ENCODE measurements at regions not wholly inside any gene's neighbourhood (a gene's known extent, or its start where the extent isn't known, plus 50 kb on each side); places are given as distances from the start of the nearest gene placed in this dataset.

- no peak for DNase-seq (ENCODE audit: extremely low read depth, insufficient read length)
- no peak for TF ChIP-seq CTCF (IDR thresholded peaks at IDR 0.05; ENCODE audit: insufficient read depth, low read length, poor library complexity, severe bottlenecking)
- H3K36me3 ChIP-seq (ENCODE audit: control insufficient read depth, insufficient read depth, low read length): no peaks in the 10 kb centered on the region
- no peaks in the 10 kb centered on the region for H3K27me3 ChIP-seq (replicated peaks; ENCODE audit: control insufficient read depth, insufficient read depth, low read length)
- H3K4me3 ChIP-seq (replicated peaks; ENCODE audit: low read depth, low read length): no peak overlapping the region
These were observed 431.4 kb upstream of the DCC start for GRCh38 chr18:51908598-51908944.

GRCh38 chr18:51911584-51911983 is 428.4 kb upstream of the DCC start:
- H3K36me3 ChIP-seq (ENCODE audit: control insufficient read depth, insufficient read depth, low read length): no peaks in the 10 kb centered on the region
- no peaks in the 10 kb centered on the region for H3K27me3 ChIP-seq (replicated peaks; ENCODE audit: control insufficient read depth, insufficient read depth, low read length)
- DNase-seq (ENCODE audit: extremely low read depth, insufficient read length): no peak
- no peak overlapping the region for H3K4me3 ChIP-seq (replicated peaks; ENCODE audit: low read depth, low read length)
- no peak for TF ChIP-seq CTCF (IDR thresholded peaks at IDR 0.05; ENCODE audit: insufficient read depth, low read length, poor library complexity, severe bottlenecking)

- DNase-seq (ENCODE audit: extremely low read depth, insufficient read length): no peak
- TF ChIP-seq CTCF (IDR thresholded peaks at IDR 0.05; ENCODE audit: insufficient read depth, low read length, poor library complexity, severe bottlenecking): no peak
- Histone ChIP-seq H3K36me3 (ENCODE audit: control insufficient read depth, insufficient read depth, low read length) (no peaks in the 10 kb centered on the region), H3K27me3 (replicated peaks; ENCODE audit: control insufficient read depth, insufficient read depth, low read length) (no peaks in the 10 kb centered on the region), H3K4me3 (replicated peaks; ENCODE audit: low read depth, low read length) (no peak overlapping the region)
These were observed 427.6 kb upstream of the DCC start for GRCh38 chr18:51912381-51912780.

GRCh38 chr18:51915176-51915575 is 424.8 kb upstream of the DCC start:
- Histone ChIP-seq H3K36me3 (ENCODE audit: control insufficient read depth, insufficient read depth, low read length) (no peaks in the 10 kb centered on the region), H3K4me3 (replicated peaks; ENCODE audit: low read depth, low read length) (no peak overlapping the region), H3K27me3 (replicated peaks; ENCODE audit: control insufficient read depth, insufficient read depth, low read length) (no peaks in the 10 kb centered on the region)
- no peak for TF ChIP-seq CTCF (IDR thresholded peaks at IDR 0.05; ENCODE audit: insufficient read depth, low read length, poor library complexity, severe bottlenecking)
- DNase-seq (ENCODE audit: extremely low read depth, insufficient read length): no peak

GRCh38 chr18:51921862-51922261 is 418.1 kb upstream of the DCC start:
- no peaks in the 10 kb centered on the region for H3K36me3 ChIP-seq (ENCODE audit: control insufficient read depth, insufficient read depth, low read length)
- no peak for DNase-seq (ENCODE audit: extremely low read depth, insufficient read length)
- H3K4me3 ChIP-seq (replicated peaks; ENCODE audit: low read depth, low read length): no peak overlapping the region
- no peak for TF ChIP-seq CTCF (IDR thresholded peaks at IDR 0.05; ENCODE audit: insufficient read depth, low read length, poor library complexity, severe bottlenecking)
- H3K27me3 ChIP-seq (replicated peaks; ENCODE audit: control insufficient read depth, insufficient read depth, low read length): no peaks in the 10 kb centered on the region

GRCh38 chr18:51933903-51934302 is 406.1 kb upstream of the DCC start:
- no peak for DNase-seq (ENCODE audit: extremely low read depth, insufficient read length)
- Histone ChIP-seq H3K27me3 (replicated peaks; ENCODE audit: control insufficient read depth, insufficient read depth, low read length) (no peaks in the 10 kb centered on the region), H3K4me3 (replicated peaks; ENCODE audit: low read depth, low read length) (no peak overlapping the region), H3K36me3 (ENCODE audit: control insufficient read depth, insufficient read depth, low read length) (no peaks in the 10 kb centered on the region)
- TF ChIP-seq CTCF (IDR thresholded peaks at IDR 0.05; ENCODE audit: insufficient read depth, low read length, poor library complexity, severe bottlenecking): no peak

Data from GM06990 (cell line).